GM12878 (cell line): ENCODE measurements at regions not wholly inside any gene's neighbourhood (a gene's known extent, or its start where the extent isn't known, plus 50 kb on each side); places are given as distances from the start of the nearest gene placed in this dataset.
"Not testable (repeated sequence)": the region's sequence is repeated elsewhere in the genome, so short reads cannot be mapped to it uniquely, and the experiment has no call there.

Experiments used
- BACH1 ChIP-seq: fragments of 450-650 bp; IDR thresholded peaks from 2 replicates; pipeline ENCODE4 v1.6.1; 2017; ENCODE audit warnings: mild to moderate bottlenecking, borderline replicate concordance
- BRCA1 ChIP-seq: IDR thresholded peaks from 2 replicates; pipeline ENCODE4 v1.6.1; 2011; ENCODE audit warnings: low read depth, low read length, improper control_type of control experiment
- DPF2 ChIP-seq: fragments of 450-650 bp; IDR thresholded peaks from 2 replicates; pipeline ENCODE4 v1.6.1; 2017; ENCODE audit warnings: mild to moderate bottlenecking
- HDAC2 ChIP-seq: fragments of 200-600 bp; sonication (generic); IDR thresholded peaks from 2 replicates; pipeline ENCODE4 v1.6.1; 2017
- KDM1A ChIP-seq: fragments of 200-600 bp; sonication (generic); IDR thresholded peaks from 2 replicates; pipeline ENCODE4 v1.6.1; 2016; ENCODE audit warnings: borderline replicate concordance
- MYC ChIP-seq: IDR thresholded peaks from 2 replicates; pipeline ENCODE4 v1.6.1; 2011; ENCODE audit warnings: mild to moderate bottlenecking, low read length, moderate library complexity, inconsistent platforms; ENCODE audit not compliant: insufficient read depth, insufficient replicate concordance, insufficient read length, severe bottlenecking
- POLR2A ChIP-seq: IDR thresholded peaks from 2 replicates; pipeline ENCODE4 v1.6.1; 2011; ENCODE audit warnings: low read depth, mild to moderate bottlenecking, low read length
- POLR2AphosphoS5 ChIP-seq: IDR thresholded peaks from 2 replicates; pipeline ENCODE4 v1.6.1; 2011; ENCODE audit warnings: mild to moderate bottlenecking, low read length, inconsistent platforms
- RCOR1 ChIP-seq: conservative IDR thresholded peaks from 2 replicates; pipeline ENCODE4 v1.6.1; 2012; ENCODE audit warnings: low read depth, low read length, improper control_type of control experiment
- SMAD1 ChIP-seq: fragments of 450-650 bp; IDR thresholded peaks from 2 replicates; pipeline ENCODE4 v1.6.1; 2018; ENCODE audit warnings: mild to moderate bottlenecking, low read depth; ENCODE audit not compliant: partially characterized antibody
- ZBTB33 ChIP-seq: fragments of 450-650 bp; IDR thresholded peaks from 2 replicates; pipeline ENCODE4 v1.6.1; 2017; ENCODE audit warnings: mild to moderate bottlenecking
- TF ChIP-seq, protein P1 (sequence below), 3 experiments: IDR thresholded peaks in 2 of 3; conservative IDR thresholded peaks in 1 of 3; 2 replicates each; pipeline ENCODE4 v1.5.1; 2011; ENCODE audit warnings: low read depth in 3 of 3, low read length in 3 of 3, mild to moderate bottlenecking in 3 of 3, control low read depth in 2 of 3, moderate library complexity in 2 of 3, inconsistent platforms in 1 of 3, mixed read lengths in 1 of 3; ENCODE audit not compliant: control insufficient read depth in 2 of 3, insufficient read depth in 1 of 3; ENCODE audit errors: extremely low read depth in 1 of 3
- TF ChIP-seq, protein P2 (sequence below): IDR thresholded peaks from 2 replicates; pipeline ENCODE4 v1.6.1; 2012; ENCODE audit warnings: mild to moderate bottlenecking, low read depth, low read length

DNA sequence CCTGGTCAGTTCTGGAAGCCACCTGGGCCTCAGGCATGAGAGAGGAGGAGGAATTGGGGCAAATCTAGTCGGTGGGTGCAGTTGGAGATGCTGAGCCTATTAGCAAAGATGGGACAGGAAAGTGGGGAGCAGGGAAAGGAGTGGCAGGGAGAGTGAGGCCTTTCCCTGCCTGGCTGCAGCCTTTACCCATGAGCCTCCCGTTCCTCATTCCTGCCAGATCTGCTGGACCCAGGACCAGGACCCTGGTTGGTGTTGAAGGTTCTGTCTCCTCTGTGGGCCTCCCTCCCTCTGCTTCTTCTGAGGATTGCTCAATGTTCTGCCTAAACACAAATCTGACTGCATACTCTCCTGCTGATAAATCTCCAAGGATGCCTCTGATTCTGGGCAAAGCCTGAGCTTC is 64.4 kb upstream of the ZNF337 start:
- TF ChIP-seq MYC, BACH1, POLR2A, DPF2, KDM1A, POLR2AphosphoS5, RCOR1, BRCA1, ZBTB33, HDAC2, SMAD1: not testable (repeated sequence)
- TF ChIP-seq, protein P1, sequence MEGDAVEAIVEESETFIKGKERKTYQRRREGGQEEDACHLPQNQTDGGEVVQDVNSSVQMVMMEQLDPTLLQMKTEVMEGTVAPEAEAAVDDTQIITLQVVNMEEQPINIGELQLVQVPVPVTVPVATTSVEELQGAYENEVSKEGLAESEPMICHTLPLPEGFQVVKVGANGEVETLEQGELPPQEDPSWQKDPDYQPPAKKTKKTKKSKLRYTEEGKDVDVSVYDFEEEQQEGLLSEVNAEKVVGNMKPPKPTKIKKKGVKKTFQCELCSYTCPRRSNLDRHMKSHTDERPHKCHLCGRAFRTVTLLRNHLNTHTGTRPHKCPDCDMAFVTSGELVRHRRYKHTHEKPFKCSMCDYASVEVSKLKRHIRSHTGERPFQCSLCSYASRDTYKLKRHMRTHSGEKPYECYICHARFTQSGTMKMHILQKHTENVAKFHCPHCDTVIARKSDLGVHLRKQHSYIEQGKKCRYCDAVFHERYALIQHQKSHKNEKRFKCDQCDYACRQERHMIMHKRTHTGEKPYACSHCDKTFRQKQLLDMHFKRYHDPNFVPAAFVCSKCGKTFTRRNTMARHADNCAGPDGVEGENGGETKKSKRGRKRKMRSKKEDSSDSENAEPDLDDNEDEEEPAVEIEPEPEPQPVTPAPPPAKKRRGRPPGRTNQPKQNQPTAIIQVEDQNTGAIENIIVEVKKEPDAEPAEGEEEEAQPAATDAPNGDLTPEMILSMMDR (IDR thresholded peaks at IDR 0.05 in 2 of 3, conservative IDR thresholded peaks at IDR 0.05 in 1 of 3; ENCODE audit: control insufficient read depth in 2 of 3, extremely low read depth in 1 of 3, insufficient read depth in 1 of 3, low read depth in 3 of 3, low read length in 3 of 3): not testable (repeated sequence)
- TF ChIP-seq, protein P2, sequence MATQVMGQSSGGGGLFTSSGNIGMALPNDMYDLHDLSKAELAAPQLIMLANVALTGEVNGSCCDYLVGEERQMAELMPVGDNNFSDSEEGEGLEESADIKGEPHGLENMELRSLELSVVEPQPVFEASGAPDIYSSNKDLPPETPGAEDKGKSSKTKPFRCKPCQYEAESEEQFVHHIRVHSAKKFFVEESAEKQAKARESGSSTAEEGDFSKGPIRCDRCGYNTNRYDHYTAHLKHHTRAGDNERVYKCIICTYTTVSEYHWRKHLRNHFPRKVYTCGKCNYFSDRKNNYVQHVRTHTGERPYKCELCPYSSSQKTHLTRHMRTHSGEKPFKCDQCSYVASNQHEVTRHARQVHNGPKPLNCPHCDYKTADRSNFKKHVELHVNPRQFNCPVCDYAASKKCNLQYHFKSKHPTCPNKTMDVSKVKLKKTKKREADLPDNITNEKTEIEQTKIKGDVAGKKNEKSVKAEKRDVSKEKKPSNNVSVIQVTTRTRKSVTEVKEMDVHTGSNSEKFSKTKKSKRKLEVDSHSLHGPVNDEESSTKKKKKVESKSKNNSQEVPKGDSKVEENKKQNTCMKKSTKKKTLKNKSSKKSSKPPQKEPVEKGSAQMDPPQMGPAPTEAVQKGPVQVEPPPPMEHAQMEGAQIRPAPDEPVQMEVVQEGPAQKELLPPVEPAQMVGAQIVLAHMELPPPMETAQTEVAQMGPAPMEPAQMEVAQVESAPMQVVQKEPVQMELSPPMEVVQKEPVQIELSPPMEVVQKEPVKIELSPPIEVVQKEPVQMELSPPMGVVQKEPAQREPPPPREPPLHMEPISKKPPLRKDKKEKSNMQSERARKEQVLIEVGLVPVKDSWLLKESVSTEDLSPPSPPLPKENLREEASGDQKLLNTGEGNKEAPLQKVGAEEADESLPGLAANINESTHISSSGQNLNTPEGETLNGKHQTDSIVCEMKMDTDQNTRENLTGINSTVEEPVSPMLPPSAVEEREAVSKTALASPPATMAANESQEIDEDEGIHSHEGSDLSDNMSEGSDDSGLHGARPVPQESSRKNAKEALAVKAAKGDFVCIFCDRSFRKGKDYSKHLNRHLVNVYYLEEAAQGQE: not testable (repeated sequence)
